Fibroblast of villous mesenchyme (primary cell): ENCODE measurements at regions not wholly inside any gene's neighbourhood (a gene's known extent, or its start where the extent isn't known, plus 50 kb on each side); places are given as distances from the start of the nearest gene placed in this dataset.
"Not testable (repeated sequence)": the region's sequence is repeated elsewhere in the genome, so short reads cannot be mapped to it uniquely, and the experiment has no call there.

Source experiments
- DNase-seq: peaks from one replicate; pipeline ENCODE4 v3.0.0-alpha.2; 2010; ENCODE audit warnings: low read depth
- H3K4me3 ChIP-seq: 2 replicates; pipeline ENCODE4 v1.5.1; 2011; ENCODE audit warnings: low read depth, mild to moderate bottlenecking, low read length
- CTCF ChIP-seq: IDR thresholded peaks from 2 replicates; pipeline ENCODE4 v1.5.1; 2012; ENCODE audit warnings: low read depth, mild to moderate bottlenecking, low read length; ENCODE audit not compliant: insufficient read depth

- TF ChIP-seq CTCF = no peak
- no peak overlapping the region for H3K4me3 ChIP-seq
- DNase-seq = no peak
Observed at GRCh38 chr2:184413671-184414229, 184.6 kb upstream of the ZNF804A start.

- no peak for TF ChIP-seq CTCF
- DNase-seq = no peak
- no peak overlapping the region for H3K4me3 ChIP-seq
Observed at GRCh38 chr2:184416146-184416913, 182.0 kb upstream of the ZNF804A start.

GRCh38 chr2:184419744-184420143, 178.6 kb upstream of the ZNF804A start:
- no peak for TF ChIP-seq CTCF
- H3K4me3 ChIP-seq = no peak overlapping the region
- DNase-seq = no peak

- DNase-seq, H3K4me3 ChIP-seq: not testable (repeated sequence)
Observed at GRCh38 chr2:184421456-184421855, 176.9 kb upstream of the ZNF804A start.

GRCh38 chr2:184425083-184425482, 173.2 kb upstream of the ZNF804A start:
- no peak overlapping the region for H3K4me3 ChIP-seq
- no peak for TF ChIP-seq CTCF
- no peak for DNase-seq

GRCh38 chr2:184444217-184444616, 154.1 kb upstream of the ZNF804A start:
- H3K4me3 ChIP-seq = no peak overlapping the region
- DNase-seq = no peak
- TF ChIP-seq CTCF = no peak

GRCh38 chr2:184444623-184445223, 153.6 kb upstream of the ZNF804A start:
- DNase-seq = no peak
- H3K4me3 ChIP-seq = no peak overlapping the region
- no peak for TF ChIP-seq CTCF
